ENCODE measurements at regions not wholly inside any gene's neighbourhood (a gene's known extent, or its start where the extent isn't known, plus 50 kb on each side); places are given as distances from the start of the nearest gene placed in this dataset.
"Not testable (repeated sequence)": the region's sequence is repeated elsewhere in the genome, so short reads cannot be mapped to it uniquely, and the experiment has no call there.

DNA sequence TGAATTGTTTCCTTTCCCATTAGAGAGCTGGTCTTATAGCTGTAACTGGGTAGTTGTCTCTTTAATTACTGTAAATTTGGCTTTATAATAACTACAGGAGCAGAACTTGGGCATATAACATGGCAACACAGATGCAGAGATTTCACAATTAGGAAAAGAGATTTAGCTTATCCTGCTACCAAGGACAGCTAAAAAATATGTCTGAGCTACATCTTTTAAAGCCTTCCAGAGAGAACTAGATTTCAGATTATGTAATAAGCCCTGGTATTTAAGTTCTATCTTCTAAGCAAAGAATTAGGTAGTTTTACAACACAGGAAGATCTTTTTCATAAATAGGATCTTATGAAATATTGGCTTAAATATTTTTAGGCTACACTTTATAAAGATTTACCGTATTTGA is 313.8 kb downstream of the S1PR1 start:
- no peak for DNase-seq (ENCODE audit: low spot score)

DNA sequence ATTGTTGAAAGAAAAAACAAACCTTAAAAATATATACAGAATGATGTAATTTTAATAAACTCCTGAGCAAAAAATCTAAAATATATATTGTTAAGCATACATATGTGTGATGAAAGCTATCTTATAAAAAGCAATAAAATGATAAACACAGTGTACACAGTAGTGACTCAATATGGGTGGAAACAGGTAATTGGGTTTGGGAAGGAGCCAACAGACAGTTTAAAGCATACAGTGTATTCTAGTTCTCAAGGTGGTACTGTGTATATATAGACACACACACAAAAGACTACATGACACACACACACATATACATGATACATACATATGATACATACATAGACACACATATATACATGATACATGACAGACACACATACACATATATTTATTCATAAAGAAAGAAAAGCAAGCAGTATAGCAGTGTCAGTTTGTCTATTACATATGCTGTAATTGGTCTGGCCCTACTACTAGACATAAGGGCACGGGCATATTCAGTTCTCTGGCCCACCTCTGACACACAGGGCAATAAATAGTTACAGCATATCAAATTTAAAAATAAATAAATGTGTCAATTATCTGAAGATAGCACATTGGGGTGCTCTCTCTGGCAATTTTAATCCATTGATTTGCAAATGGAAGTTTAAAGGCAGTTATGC is 330.2 kb downstream of the S1PR1 start:
- no peak for DNase-seq (ENCODE audit: low spot score)

DNA sequence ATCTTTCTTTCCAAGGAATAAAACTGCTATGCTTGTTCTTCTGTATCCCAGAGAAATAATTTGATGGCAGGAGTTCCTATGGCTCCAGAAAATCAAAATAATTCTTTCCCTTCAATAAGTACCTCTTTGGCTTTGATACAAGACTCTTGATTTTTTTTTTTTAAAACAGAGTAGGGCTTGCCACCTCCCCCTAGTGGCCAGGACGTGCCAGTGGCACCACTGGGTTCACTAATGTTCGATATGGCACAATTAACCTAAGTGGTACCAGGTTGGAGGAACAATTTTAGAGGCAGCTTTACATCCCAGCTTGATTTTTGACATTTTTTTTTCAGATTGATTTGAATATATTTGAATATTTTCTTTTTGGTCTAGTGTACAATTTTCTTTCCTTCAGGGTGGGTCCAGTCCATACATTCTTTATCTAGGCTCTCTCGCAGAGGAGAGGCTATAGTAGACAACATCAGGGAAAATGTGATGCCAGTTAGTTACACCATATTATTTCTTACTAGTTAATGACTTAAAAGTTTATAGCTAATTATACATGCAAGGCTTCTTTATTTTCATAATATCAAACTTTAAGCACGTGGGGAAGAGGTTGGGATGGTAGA is 330.9 kb downstream of the S1PR1 start:
- peak; percentile 22 for DNase-seq (ENCODE audit: low spot score)

DNA sequence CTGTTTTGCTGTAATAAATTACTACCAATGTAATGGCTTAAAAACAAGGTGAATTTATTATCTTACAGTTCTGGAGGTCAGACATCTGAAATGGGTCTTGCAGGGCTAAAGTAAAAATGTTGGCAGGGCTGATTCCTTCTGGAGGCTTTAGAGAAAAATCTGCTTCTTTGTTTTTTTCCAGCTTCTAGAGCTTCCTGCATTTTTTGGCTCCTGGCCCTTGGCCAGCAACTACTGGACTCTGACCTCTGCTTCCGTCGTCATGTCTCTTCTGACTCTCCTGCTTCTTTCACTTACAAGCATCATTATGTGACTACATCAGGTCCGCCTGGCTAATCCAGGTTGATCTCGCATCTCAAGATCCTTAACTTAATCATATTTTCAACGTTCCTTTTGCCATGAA is 350.9 kb downstream of the S1PR1 start:
- DNase-seq (ENCODE audit: low spot score) = peak; percentile 66

DNA sequence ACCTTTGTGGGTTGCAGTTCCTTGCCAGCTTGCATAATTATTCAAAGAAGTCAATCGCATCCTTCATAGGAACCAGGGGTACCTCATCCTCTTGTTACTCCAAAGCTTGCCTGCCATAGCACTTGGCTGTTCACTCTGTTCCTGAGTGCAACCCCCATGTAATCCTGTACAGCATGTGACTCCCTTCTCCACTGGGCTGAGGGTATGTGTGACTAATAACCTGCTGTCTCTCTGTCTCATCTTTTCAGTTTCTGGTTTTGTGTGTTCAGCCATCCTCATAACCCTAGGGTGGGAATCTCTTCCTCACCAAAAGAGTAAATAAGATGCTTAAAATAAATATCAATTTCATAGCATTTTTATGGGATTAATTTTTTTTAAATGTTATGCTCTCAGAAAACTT is 351.9 kb downstream of the S1PR1 start:
- DNase-seq (ENCODE audit: low spot score) = peak; percentile 55

DNA sequence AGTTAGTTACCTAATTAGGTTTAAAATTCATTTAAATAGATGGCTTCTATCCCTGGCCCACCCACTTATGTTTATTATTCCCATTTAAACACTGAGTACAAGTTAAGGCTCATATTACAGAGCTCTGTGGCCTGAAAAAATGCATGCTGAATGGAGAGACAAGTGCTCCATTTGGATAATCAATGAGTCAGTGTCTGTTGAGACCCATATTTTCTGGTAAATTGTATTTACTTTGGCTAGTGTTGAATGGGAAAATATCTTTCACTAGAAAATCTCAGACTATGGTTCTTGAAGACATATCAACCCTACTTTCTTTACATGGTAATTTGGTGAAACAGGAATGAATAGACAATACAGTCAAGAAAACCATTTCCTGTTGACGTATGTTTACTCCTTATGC is 356.0 kb downstream of the S1PR1 start:
- DNase-seq (ENCODE audit: low spot score) = no peak

DNA sequence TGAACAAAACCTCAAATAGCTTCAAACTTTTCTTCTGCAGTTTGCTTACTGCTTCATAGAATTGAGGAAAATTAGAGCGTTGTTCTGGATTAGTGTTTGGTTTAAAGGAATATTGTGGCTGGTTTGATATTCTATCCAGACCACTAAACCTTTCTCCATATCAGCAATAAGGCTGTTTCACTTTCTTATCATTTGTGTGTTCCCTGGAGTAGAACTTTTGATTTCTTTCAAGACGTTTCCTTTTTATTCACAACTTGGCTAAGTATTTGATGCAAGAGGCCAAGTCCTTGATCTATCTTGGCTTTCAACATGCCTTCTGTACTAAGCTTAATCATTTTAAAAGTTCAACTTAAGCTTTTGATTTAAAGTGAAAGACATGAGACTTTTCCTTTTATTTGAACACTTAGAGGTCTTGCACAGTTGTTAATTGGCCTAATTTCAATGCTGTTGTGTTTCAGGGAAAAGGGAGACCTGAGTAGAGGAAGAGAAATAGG is 359.1 kb downstream of the S1PR1 start:
- DNase-seq (ENCODE audit: low spot score) = no peak

DNA sequence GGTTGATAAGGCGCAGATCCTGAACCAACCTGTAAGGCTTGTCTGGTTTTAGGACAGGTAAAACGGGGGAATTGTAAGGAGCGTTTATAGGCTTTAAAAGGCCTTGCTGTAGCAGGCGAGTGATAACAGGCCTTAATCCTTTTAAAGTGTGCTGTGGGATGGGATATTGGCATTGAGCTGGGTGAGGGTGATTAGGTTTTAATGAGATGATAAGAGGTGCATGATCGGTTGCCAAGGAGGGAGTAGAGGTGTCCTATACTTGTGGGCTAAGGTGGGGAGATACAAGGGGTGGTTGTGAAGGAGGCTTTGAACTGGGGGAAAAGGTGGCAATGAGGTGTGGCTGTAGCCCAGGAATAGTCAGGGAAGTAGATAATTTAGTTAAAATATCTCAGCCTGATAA is 363.8 kb downstream of the S1PR1 start:
- not testable (repeated sequence) for DNase-seq (ENCODE audit: low spot score)

DNA sequence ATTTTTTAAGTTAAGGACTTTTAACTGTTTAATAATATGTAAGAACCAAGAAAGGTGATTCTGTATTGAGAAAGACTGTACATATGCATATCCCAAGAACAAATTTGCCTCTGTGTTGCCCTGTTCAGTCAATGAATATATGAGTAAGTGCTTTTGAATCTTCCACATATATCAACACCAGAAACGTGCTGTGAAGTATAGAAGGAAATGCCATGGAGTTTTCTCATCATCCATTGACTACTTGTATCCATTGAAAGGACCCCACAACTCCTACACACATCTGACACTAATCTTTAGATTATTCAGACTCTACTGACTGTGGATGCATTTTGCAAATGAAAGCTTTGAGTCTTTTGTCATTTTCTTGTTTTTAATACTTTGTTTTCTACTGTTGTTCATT is 366.9 kb downstream of the S1PR1 start:
- no peak for DNase-seq (ENCODE audit: low spot score)

DNA sequence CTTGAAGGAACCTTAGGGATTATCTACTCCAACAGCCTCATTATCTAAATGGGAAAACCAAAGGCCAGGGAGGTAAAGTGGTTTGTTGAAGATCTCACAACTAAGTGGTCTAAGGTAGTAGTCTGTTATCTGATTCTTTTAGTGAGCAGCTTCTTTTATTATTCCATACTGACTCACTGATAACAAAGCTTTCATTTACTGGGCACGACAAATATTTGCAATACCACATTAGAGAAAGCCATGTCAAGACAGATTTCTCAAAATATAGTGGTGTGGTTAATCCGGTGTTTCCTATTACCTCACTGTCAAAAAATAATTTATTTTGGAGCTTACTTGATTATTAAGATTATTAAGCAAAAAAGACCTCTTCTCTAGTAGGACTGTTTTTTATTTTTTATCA is 369.1 kb downstream of the S1PR1 start:
- DNase-seq (ENCODE audit: low spot score) = no peak

DNA sequence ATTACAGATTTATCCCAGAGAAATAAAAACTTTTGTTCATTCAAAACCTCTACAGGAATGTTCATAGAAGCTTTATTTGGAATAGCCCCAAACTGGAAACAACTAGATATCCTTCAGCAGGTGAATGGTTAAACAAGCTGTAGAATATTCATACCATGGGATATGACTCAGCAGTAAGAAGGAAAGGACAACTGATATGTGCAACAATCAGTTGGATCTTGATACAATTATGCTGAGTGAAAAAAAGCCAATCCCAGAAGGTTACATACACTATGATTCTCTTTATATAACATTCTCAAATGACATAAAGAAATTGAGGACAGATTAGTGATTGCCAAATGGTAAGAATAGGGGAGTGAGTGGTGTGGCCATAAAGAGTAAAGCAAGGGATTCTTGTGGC is 376.7 kb downstream of the S1PR1 start:
- peak; percentile 23 for DNase-seq (ENCODE audit: low spot score)

DNA sequence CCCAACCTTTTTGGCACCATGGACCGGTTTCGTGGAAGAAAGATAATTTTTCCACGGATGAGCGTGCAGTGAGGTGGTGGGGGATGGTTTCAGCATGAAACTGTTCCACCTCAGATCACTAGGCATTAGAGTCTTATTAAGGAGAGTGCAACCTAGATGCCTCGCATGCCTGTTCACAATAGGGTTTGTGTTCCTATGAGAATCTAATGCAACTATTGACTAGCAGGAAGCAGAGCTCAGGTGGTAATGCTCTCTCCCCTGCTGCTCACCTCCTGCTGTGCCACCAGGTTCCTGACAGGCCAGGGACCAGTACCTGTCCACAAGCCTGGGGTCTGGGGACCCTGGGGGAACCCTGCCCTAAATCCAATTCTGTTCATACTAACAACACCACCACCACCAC is 377.8 kb downstream of the OLFM3 start:
- no peak for DNase-seq (ENCODE audit: low spot score)

DNA sequence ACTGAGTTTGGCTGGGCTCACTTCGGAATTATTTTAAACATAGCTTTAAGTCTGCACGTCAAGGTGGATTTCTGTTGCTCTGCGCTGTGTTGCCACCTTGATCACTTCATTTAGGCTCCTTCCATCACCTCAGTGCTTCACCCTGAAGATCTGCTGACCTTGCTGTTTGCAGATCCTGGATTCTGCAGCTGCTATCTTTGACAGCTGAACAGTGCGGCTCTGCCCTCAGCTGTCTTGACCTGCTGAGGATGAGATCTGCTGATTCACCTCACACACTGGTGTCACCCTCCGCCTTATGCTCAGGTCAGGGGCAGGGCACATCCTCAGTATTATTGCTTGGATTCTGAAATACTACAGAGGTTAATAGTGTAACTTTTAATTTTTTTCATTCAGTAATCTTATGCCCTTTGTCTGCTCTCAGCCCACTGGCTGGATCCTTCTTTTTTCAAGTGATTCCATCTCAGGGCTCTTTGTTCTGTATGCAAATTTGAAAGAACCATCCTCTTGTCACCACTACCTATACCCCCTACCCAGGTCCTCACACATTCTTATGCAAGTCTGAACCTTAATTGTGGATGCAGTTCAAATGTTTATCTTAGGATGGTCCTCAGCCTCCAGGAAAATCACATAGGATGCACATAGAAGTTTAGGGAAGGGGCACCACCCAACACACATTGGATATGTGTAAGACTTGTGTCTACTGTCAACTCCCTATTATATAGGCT is 364.0 kb downstream of the OLFM3 start:
- DNase-seq (ENCODE audit: low spot score) = no peak

DNA sequence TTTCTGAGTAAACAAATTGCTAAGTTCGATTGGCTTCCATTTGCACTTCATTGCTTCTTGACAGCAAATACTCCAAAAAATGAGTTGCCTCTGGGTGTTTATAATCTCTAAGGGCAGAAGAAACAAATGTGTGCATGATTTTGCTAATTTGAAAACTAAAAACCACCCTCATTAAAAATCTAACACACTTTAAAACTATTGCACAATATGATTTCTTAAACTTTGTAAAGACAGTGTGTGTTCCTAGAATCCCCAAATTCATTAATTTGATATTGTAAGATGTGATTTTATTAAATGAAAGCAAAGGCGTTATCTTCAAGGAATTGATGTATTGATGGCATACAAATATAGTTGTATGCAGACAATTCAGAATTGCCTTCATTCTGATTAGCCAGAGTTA is 350.9 kb downstream of the OLFM3 start:
- DNase-seq (ENCODE audit: low spot score) = no peak

DNA sequence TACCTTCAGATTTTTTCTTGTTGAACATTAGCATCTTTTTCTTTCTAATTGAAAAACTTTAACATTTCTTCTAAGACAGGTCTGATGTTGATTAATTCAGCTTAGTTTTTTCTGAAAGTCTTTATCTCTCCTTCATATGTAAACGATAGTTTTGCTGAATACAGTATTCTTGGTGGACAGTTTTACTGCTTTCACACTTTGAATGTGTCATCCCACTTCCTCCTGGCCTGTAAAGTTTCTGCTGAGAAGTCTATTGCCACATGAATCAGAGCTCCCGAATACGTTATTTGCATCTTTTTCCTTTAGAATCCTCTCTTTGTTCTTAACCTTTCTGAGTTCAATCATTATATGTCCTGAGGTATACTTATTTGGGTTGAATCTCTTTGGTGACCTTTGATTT is 344.2 kb downstream of the OLFM3 start:
- DNase-seq (ENCODE audit: low spot score) = no peak

DNA sequence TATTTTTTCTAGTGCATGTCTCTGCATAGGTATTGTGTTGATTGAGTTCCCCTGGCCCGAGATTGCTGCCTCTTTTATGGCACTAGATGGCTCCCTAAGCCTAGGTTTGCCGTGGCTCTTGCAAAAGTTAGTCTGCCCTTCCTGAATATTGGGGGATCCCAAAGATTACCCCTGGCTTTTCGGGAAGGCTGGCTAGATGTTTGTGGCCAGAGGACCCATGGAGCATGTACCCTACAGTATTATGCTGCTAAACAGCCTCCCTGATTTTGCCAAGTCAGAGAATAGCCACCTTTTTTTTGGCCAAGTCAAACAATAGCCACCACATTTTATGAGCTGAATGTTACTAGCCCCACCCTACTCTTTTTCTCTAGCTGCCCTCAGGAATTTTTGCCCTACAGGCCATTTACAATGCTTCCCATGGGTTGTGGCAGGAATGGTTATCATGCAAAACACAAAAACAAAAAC is 343.2 kb downstream of the OLFM3 start:
- peak; percentile 1 for DNase-seq (ENCODE audit: low spot score)

DNA sequence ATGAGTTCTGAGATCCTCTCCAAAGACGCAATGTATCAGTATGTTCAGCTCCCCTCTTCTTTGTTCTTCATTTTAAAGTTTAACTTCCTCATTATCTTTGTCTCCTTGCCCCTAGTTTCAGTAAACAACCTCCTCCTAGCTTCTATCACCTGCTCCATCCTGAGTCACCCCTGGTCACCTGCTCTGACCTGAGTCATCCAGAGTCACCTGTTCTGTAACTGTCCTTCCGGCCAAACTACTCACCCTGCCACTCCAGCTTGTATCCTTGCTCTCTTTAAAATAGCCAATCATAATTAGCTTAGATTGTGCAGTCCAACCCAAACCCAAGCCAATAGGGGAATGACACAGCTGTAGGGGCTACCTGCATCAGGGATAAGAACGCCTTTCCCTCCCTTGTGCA is 332.0 kb downstream of the OLFM3 start:
- DNase-seq (ENCODE audit: low spot score) = peak; percentile 15

DNA sequence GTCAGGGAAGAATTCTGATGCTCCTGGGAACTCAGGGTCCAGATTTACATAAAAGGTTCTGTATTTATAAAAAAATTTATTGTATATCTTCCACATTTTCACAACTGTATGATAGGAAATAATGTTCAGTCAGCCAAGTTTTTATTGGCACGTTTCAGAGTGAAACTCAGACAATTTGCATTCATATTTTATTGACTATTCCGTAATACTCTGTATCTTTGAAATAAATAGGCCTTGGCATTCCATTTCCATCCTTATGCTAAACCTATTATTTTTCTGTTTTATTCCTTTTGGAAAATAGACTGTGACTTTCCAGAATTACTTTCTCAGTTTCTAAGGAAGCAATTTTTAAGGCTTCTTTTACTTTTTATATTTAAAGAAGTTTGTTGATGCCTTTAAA is 329.0 kb downstream of the OLFM3 start:
- DNase-seq (ENCODE audit: low spot score) = no peak

DNA sequence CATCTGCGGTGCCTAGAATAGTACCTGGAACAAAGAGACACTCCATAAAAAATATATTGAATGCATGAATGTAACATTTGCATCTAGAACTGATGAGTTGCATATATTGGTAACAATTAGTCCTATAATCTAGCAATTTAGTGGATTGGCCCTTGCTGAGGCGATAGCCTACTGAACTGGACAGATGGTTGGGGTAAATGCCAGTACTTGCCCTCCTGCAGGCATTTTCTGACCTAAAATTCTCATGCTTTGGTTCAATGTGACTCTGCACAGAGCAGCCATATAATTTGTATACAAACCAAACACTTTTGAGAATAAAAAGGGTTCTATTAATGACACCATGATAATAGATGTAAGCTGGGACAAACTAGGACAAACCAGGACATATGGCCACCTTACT is 313.6 kb downstream of the OLFM3 start:
- DNase-seq (ENCODE audit: low spot score) = no peak

DNA sequence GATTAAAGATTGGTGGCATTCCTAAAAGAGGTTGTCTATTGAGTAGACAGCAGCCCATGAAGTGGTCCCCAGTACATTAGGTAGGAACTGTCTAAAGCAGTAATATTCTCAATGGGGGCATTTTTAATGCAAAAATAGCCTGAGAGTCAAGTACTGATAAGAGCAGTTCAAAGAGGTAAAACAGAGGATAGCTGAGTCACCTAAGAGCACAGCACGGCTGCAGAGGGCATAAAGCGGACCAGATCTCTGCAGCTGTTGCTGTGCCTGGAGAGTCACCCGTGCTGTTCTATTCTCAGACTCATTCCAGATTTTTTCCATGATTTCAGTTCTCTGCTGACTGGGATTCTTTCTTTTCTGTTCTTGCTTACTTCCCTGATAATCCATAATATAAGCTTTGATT is 313.2 kb downstream of the OLFM3 start:
- no peak for DNase-seq (ENCODE audit: low spot score)

DNA sequence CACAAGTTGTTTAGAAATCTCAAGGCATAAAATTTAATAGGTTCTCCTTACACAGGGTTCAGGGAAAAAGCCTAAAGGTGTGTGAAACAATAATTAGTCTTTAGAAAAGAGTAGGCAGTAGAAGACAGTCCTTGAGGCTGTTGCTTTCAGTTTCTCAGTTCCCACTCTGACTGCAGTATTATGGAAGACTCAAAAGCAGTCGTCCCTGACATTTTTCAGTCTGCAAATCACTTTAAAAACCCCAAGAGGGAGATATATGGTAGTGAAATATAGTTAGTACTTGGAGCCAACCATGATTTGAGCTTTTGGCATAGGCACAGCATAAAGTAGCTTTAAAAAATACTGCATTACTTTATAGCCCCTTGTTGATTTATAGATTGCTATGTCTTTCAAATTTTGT is 299.7 kb downstream of the OLFM3 start:
- no peak for DNase-seq (ENCODE audit: low spot score)

DNA sequence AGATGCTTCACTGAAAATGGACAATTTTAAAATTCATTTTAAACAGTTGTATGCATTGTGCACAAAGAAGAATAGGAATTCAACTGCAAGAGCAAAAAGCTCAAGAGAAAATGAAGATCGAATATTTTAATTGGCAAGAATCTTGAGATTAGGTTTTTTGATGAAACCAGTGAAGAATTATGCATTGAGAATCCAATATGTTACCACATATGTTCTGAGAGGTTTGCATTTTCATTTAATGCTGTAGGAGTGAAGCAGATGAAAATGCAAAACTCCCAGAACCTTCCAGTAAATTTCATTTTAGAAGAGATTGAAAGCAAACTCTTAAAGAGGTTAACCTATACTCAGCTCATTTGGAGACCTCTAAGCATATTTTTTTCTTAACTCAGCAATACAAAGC is 298.0 kb downstream of the OLFM3 start:
- DNase-seq (ENCODE audit: low spot score) = no peak

DNA sequence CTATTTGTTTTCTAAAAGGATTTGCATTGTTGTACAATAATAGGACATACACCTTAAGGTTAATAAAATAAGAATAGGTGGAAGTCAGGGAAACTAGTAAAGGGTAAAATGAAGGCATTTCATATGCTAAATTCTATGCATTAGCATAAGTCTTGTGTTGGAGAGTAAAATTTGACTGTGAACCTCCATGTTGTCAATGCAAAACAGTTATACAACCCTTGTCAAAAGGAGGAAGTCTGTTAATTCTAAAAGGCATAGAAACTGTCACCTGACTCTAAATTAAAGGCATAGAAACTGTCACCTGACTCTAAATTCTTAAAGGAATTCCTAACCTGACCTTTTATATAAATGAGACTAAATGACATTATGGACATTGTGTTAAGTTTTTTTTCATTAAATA is 291.8 kb downstream of the OLFM3 start:
- no peak for DNase-seq (ENCODE audit: low spot score)
